Breast epithelium (tissue), 3 donors: ENCODE measurements at regions not wholly inside any gene's neighbourhood (a gene's known extent, or its start where the extent isn't known, plus 50 kb on each side); places are given as distances from the start of the nearest gene placed in this dataset.

Experiments used
- POLR2A ChIP-seq: fragments of 450-650 bp; IDR thresholded peaks from one replicate; pipeline ENCODE4 v1.6.1; 2016; ENCODE audit warnings: antibody characterized with exemption, mild to moderate bottlenecking, moderate library complexity
- TF ChIP-seq, protein P1 (sequence below), 3 donors: fragments of 450-650 bp; IDR thresholded peaks; one replicate each; pipeline ENCODE4 v1.5.1; 2016 to 2017; ENCODE audit warnings: antibody characterized with exemption in 3 of 3, mild to moderate bottlenecking in 3 of 3, moderate library complexity in 3 of 3

GRCh38 chr17:49918591-49918990 is 50.4 kb upstream of the DLX4 start:
- TF ChIP-seq, protein P1, sequence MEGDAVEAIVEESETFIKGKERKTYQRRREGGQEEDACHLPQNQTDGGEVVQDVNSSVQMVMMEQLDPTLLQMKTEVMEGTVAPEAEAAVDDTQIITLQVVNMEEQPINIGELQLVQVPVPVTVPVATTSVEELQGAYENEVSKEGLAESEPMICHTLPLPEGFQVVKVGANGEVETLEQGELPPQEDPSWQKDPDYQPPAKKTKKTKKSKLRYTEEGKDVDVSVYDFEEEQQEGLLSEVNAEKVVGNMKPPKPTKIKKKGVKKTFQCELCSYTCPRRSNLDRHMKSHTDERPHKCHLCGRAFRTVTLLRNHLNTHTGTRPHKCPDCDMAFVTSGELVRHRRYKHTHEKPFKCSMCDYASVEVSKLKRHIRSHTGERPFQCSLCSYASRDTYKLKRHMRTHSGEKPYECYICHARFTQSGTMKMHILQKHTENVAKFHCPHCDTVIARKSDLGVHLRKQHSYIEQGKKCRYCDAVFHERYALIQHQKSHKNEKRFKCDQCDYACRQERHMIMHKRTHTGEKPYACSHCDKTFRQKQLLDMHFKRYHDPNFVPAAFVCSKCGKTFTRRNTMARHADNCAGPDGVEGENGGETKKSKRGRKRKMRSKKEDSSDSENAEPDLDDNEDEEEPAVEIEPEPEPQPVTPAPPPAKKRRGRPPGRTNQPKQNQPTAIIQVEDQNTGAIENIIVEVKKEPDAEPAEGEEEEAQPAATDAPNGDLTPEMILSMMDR (IDR thresholded peaks at IDR 0.05) = no peak
- no peak for TF ChIP-seq POLR2A
